Hepatocyte (in vitro differentiated cells): ENCODE measurements at regions not wholly inside any gene's neighbourhood (a gene's known extent, or its start where the extent isn't known, plus 50 kb on each side); places are given as distances from the start of the nearest gene placed in this dataset.
A peak's percentile ranks its signal among the peaks of the same experiment; 100 is the strongest.
"Not testable (repeated sequence)": the region's sequence is repeated elsewhere in the genome, so short reads cannot be mapped to it uniquely, and the experiment has no call there.

Experiments used
- DNase-seq: peaks from one replicate; pipeline ENCODE4 v3.0.0-alpha.2; 2016; ENCODE audit warnings: low spot score
- H2AFZ ChIP-seq: fragments of 200-600 bp; sonication (generic); 2 replicates; pipeline ENCODE4 v1.6.0; 2016; ENCODE audit warnings: antibody characterized with exemption, mild to moderate bottlenecking
- H3K27ac ChIP-seq: fragments of 200-600 bp; sonication (generic); 2 replicates; pipeline ENCODE4 v1.5.1; 2016; ENCODE audit warnings: mild to moderate bottlenecking
- H3K27me3 ChIP-seq: fragments of 200-600 bp; sonication (generic); 2 replicates; pipeline ENCODE4 v1.6.1; 2016
- H3K36me3 ChIP-seq: fragments of 200-600 bp; sonication (generic); replicated peaks from 2 replicates; pipeline ENCODE4 v1.5.1; 2016; ENCODE audit warnings: low read depth; ENCODE audit not compliant: insufficient read depth
- H3K4me1 ChIP-seq: fragments of 200-600 bp; sonication (generic); 2 replicates; pipeline ENCODE4 v1.5.1; 2016; ENCODE audit warnings: mild to moderate bottlenecking, moderate library complexity; ENCODE audit not compliant: insufficient read depth
- H3K4me2 ChIP-seq: fragments of 200-600 bp; sonication (generic); 2 replicates; pipeline ENCODE4 v1.6.0; 2016
- H3K4me3 ChIP-seq: fragments of 200-600 bp; sonication (generic); 2 replicates; pipeline ENCODE4 v1.5.1; 2016; ENCODE audit warnings: mild to moderate bottlenecking
- H3K79me2 ChIP-seq: fragments of 200-600 bp; sonication (generic); 2 replicates; pipeline ENCODE4 v1.6.0; 2017; ENCODE audit warnings: mild to moderate bottlenecking
- H3K9me2 ChIP-seq: fragments of 200-600 bp; sonication (generic); replicated peaks from 2 replicates; pipeline ENCODE4 v1.6.0; 2017; ENCODE audit warnings: mild to moderate bottlenecking; ENCODE audit not compliant: insufficient read depth
- H3K9me3 ChIP-seq: fragments of 200-600 bp; sonication (generic); 2 replicates; pipeline ENCODE4 v1.5.1; 2016; ENCODE audit warnings: low read depth, mild to moderate bottlenecking
- H4K20me1 ChIP-seq: fragments of 200-600 bp; sonication (generic); 2 replicates; pipeline ENCODE4 v1.6.0; 2016; ENCODE audit warnings: mild to moderate bottlenecking; ENCODE audit not compliant: insufficient read depth, poor library complexity, severe bottlenecking
- CTCF ChIP-seq: fragments of 200-600 bp; sonication (generic); IDR thresholded peaks from 2 replicates; pipeline ENCODE4 v1.5.1; 2016; ENCODE audit warnings: antibody characterized with exemption, mild to moderate bottlenecking; ENCODE audit not compliant: poor library complexity
- EZH2 ChIP-seq: fragments of 200-600 bp; sonication (generic); IDR thresholded peaks from 2 replicates; pipeline ENCODE4 v1.6.1; 2016; ENCODE audit warnings: antibody characterized with exemption, mild to moderate bottlenecking, borderline replicate concordance
- EZH2phosphoT487 ChIP-seq: fragments of 200-600 bp; sonication (generic); IDR thresholded peaks from one replicate; pipeline ENCODE4 v1.6.1; 2018; ENCODE audit warnings: antibody characterized with exemption, mild to moderate bottlenecking, low read depth, moderate library complexity; ENCODE audit not compliant: unreplicated experiment, severe bottlenecking
- WGBS: methylation state at CpG from one replicate; pipeline ENCODE4 v1.1.6; 2016; ENCODE audit warnings: low lambda C conversion rate; ENCODE audit errors: missing lambda C conversion rate; 5-methylcytosine and 5-hydroxymethylcytosine counted together

- no peaks in the 10 kb centered on the region for H4K20me1 ChIP-seq
- H3K27ac ChIP-seq = no peak overlapping the region
- no peaks in the 10 kb centered on the region for H3K9me2 ChIP-seq
- no peaks in the 10 kb centered on the region for H3K9me3 ChIP-seq
- H3K4me1 ChIP-seq = no peaks in the 10 kb centered on the region
- TF ChIP-seq CTCF (no peak), EZH2 (no peak), EZH2phosphoT487 (no peak)
- WGBS = 61% methylated on average over 5 of the region's 5 CpGs
- no peak overlapping the region for H3K4me3 ChIP-seq
- H3K36me3 ChIP-seq = no peaks in the 10 kb centered on the region
- no peak overlapping the region for H2AFZ ChIP-seq
- peak; percentile 34 for DNase-seq
- no peak overlapping the region for H3K4me2 ChIP-seq
- no peaks in the 10 kb centered on the region for H3K79me2 ChIP-seq
- H3K27me3 ChIP-seq = no peaks in the 10 kb centered on the region
Measured at GRCh38 chr4:27429364-27429871, 568.8 kb downstream of the STIM2 start.

DNA sequence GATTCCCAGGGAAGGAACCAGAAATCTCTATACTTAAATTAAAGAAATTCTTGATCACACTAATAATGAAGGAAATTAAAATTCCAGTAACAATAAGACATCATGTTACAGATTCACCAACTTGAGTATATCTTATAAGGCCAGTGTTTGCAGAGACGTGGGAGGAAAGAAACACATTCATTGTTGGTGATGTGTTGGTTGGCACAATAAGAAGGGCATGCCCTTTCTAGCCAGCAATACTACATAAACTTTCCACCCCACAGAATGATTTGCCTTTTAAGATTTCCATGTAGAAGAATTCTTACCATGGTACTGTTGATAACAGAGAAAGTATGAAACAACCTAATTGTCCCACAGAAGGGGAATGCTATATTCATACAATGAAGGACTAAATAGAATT, 581.5 kb downstream of the STIM2 start:
- no peaks in the 10 kb centered on the region for H3K27me3 ChIP-seq
- H4K20me1 ChIP-seq = no peaks in the 10 kb centered on the region
- no peak overlapping the region for H3K4me2 ChIP-seq
- no peak overlapping the region for H3K4me3 ChIP-seq
- TF ChIP-seq CTCF = no peak
- no peak for TF ChIP-seq EZH2phosphoT487
- TF ChIP-seq EZH2 = no peak
- 83% methylated on average over 1 of the region's 1 CpG for WGBS
- H3K9me2 ChIP-seq = no peaks in the 10 kb centered on the region
- H3K9me3 ChIP-seq = no peaks in the 10 kb centered on the region
- H3K79me2 ChIP-seq = no peaks in the 10 kb centered on the region
- no peaks in the 10 kb centered on the region for H3K4me1 ChIP-seq
- no peak for DNase-seq
- H3K36me3 ChIP-seq = no peaks in the 10 kb centered on the region
- H2AFZ ChIP-seq = no peak overlapping the region
- H3K27ac ChIP-seq = no peak overlapping the region

DNA sequence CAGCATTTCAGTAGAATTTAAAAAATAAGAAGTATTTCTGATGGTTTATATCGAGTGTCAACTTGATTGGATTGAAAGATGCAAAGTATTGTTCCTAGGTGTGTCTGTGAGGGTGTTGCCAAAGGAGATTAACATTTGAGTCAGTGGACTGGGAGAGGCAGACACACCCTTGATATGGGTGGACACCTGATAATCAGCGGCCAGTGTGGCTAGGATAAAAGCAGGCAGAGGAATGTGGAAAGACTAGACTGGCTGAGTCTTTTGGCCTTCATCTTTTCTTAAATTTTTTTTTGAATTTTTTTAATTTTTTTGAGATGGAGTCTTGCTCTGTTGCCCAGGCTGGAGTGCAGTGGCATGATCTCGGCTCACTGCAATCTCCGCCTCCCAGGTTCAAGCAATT, 582.0 kb downstream of the STIM2 start:
- H3K4me1 ChIP-seq, DNase-seq: not testable (repeated sequence)
- WGBS = 79% methylated on average over 4 of the region's 4 CpGs

GRCh38 chr4:27463816-27464215, 603.2 kb downstream of the STIM2 start:
- no peaks in the 10 kb centered on the region for H3K9me2 ChIP-seq
- no peak overlapping the region for H2AFZ ChIP-seq
- no peaks in the 10 kb centered on the region for H3K4me1 ChIP-seq
- H3K36me3 ChIP-seq = no peaks in the 10 kb centered on the region
- H3K27ac ChIP-seq = no peak overlapping the region
- no peak overlapping the region for H3K4me2 ChIP-seq
- no peak for TF ChIP-seq EZH2phosphoT487
- no peak for TF ChIP-seq CTCF
- no peak for TF ChIP-seq EZH2
- no peaks in the 10 kb centered on the region for H3K79me2 ChIP-seq
- no peak overlapping the region for H3K4me3 ChIP-seq
- no peaks in the 10 kb centered on the region for H3K27me3 ChIP-seq
- no peak for DNase-seq
- no peaks in the 10 kb centered on the region for H4K20me1 ChIP-seq
- WGBS = 92% methylated on average over 3 of the region's 3 CpGs
- H3K9me3 ChIP-seq = no peaks in the 10 kb centered on the region

More for the DNA sequence above, 582.0 kb downstream of the STIM2 start:
- H3K9me2 ChIP-seq, H4K20me1 ChIP-seq, H3K4me3 ChIP-seq, H3K36me3 ChIP-seq, H3K9me3 ChIP-seq, H2AFZ ChIP-seq, H3K27me3 ChIP-seq, H3K27ac ChIP-seq, H3K4me2 ChIP-seq, H3K79me2 ChIP-seq: not testable (repeated sequence)
